Suprapubic skin (tissue), 4 donors: ENCODE measurements at regions not wholly inside any gene's neighbourhood (a gene's known extent, or its start where the extent isn't known, plus 50 kb on each side); places are given as distances from the start of the nearest gene placed in this dataset.

Experiments used
- DNase-seq, 2 donors: peaks; one replicate each; pipeline ENCODE4 v3.0.0-alpha.2; 2019; ENCODE audit warnings: low spot score in 2 of 2
- H3K27ac ChIP-seq: fragments of 200-600 bp; sonication (generic); one replicate; pipeline ENCODE4 v1.5.1; 2019
- H3K27me3 ChIP-seq: fragments of 200-600 bp; sonication (generic); one replicate; pipeline ENCODE4 v1.5.1; 2019
- H3K36me3 ChIP-seq: fragments of 200-600 bp; sonication (generic); one replicate; pipeline ENCODE4 v1.5.1; 2019
- H3K4me1 ChIP-seq: fragments of 200-600 bp; sonication (generic); one replicate; pipeline ENCODE4 v1.5.1; 2019
- H3K4me3 ChIP-seq: fragments of 200-600 bp; sonication (generic); one replicate; pipeline ENCODE4 v1.5.1; 2019; ENCODE audit warnings: mild to moderate bottlenecking
- H3K9me3 ChIP-seq: fragments of 200-600 bp; sonication (generic); one replicate; pipeline ENCODE4 v1.5.1; 2019
- CTCF ChIP-seq, 2 donors: fragments of 200-600 bp in 1 of 2; fragments of 450-650 bp in 1 of 2; sonication (generic) in 1 of 2; IDR thresholded peaks; one replicate each; pipeline ENCODE4 v1.5.1; 2016 to 2019; ENCODE audit warnings: antibody characterized with exemption in 2 of 2, mild to moderate bottlenecking in 1 of 2, moderate library complexity in 1 of 2
- EP300 ChIP-seq: sonication (generic); formaldehyde crosslinking; IDR thresholded peaks from one replicate; pipeline ENCODE4 v1.6.1; 2017; ENCODE audit warnings: antibody characterized with exemption
- POLR2A ChIP-seq, 2 donors: fragments of 450-650 bp; IDR thresholded peaks; one replicate each; pipeline ENCODE4 v1.6.1; 2017; ENCODE audit warnings: antibody characterized with exemption in 2 of 2, mild to moderate bottlenecking in 2 of 2, moderate library complexity in 2 of 2
- POLR2AphosphoS5 ChIP-seq, 3 donors: sonication (generic); formaldehyde crosslinking; IDR thresholded peaks; one replicate each; pipeline ENCODE4 v1.6.1; 2017; ENCODE audit warnings: antibody characterized with exemption in 3 of 3
- WGBS: methylation state at CpG from one replicate; pipeline ENCODE4 v1.1.5; 2018; 5-methylcytosine and 5-hydroxymethylcytosine counted together

GRCh38 chr4:130714006-130714405 lies 1618.1 kb downstream of the C4orf33 start:
- Histone ChIP-seq H3K4me3 (no peak overlapping the region), H3K9me3 (no peaks in the 10 kb centered on the region), H3K27ac (no peak overlapping the region), H3K4me1 (no peaks in the 10 kb centered on the region), H3K36me3 (no peaks in the 10 kb centered on the region), H3K27me3 (no peaks in the 10 kb centered on the region)
- no peak for DNase-seq
- no peak for TF ChIP-seq EP300
- no peak for TF ChIP-seq POLR2AphosphoS5 (IDR thresholded peaks at IDR 0.05)
- TF ChIP-seq CTCF (IDR thresholded peaks at IDR 0.05), result no peak
- TF ChIP-seq POLR2A (IDR thresholded peaks at IDR 0.05), result no peak
- WGBS, result 93% methylated on average over 1 of the region's 1 CpG

GRCh38 chr4:130722361-130722760 lies 1626.4 kb downstream of the C4orf33 start:
- H3K9me3 ChIP-seq, result no peaks in the 10 kb centered on the region
- no peaks in the 10 kb centered on the region for H3K4me1 ChIP-seq
- DNase-seq, result no peak
- no peaks in the 10 kb centered on the region for H3K27me3 ChIP-seq
- H3K4me3 ChIP-seq, result no peak overlapping the region
- H3K27ac ChIP-seq, result no peak overlapping the region
- no peaks in the 10 kb centered on the region for H3K36me3 ChIP-seq
- TF ChIP-seq POLR2A (IDR thresholded peaks at IDR 0.05) (no peak), EP300 (no peak), CTCF (IDR thresholded peaks at IDR 0.05) (no peak), POLR2AphosphoS5 (IDR thresholded peaks at IDR 0.05) (no peak)

GRCh38 chr4:130736436-130737185 lies 1640.7 kb downstream of the C4orf33 start:
- no CpG with 5 or more reads among the region's 7 CpGs for WGBS

GRCh38 chr4:130738233-130738632 lies 1642.3 kb downstream of the C4orf33 start:
- no peak for DNase-seq
- 67% methylated on average over 3 of the region's 3 CpGs for WGBS
- Histone ChIP-seq H3K4me3 (no peak overlapping the region), H3K9me3 (no peaks in the 10 kb centered on the region), H3K27ac (no peak overlapping the region), H3K36me3 (no peaks in the 10 kb centered on the region), H3K4me1 (no peaks in the 10 kb centered on the region), H3K27me3 (no peaks in the 10 kb centered on the region)
- TF ChIP-seq CTCF (IDR thresholded peaks at IDR 0.05) (no peak), POLR2A (IDR thresholded peaks at IDR 0.05) (no peak), EP300 (no peak), POLR2AphosphoS5 (IDR thresholded peaks at IDR 0.05) (no peak)

More at GRCh38 chr4:130736436-130737185, 1640.7 kb downstream of the C4orf33 start:
- no peaks in the 10 kb centered on the region for H3K9me3 ChIP-seq
- H3K36me3 ChIP-seq, result no peaks in the 10 kb centered on the region
- H3K4me3 ChIP-seq, result no peak overlapping the region
- no peak for DNase-seq
- H3K27ac ChIP-seq, result no peak overlapping the region
- no peaks in the 10 kb centered on the region for H3K27me3 ChIP-seq
- TF ChIP-seq EP300 (no peak), POLR2AphosphoS5 (IDR thresholded peaks at IDR 0.05) (no peak), POLR2A (IDR thresholded peaks at IDR 0.05) (no peak), CTCF (IDR thresholded peaks at IDR 0.05) (no peak)
- no peaks in the 10 kb centered on the region for H3K4me1 ChIP-seq

GRCh38 chr4:130747842-130748241 lies 1651.9 kb downstream of the C4orf33 start:
- WGBS, result 21% methylated on average over 1 of the region's 1 CpG
- H3K4me1 ChIP-seq, result no peaks in the 10 kb centered on the region
- H3K36me3 ChIP-seq, result no peaks in the 10 kb centered on the region
- no peak for DNase-seq
- no peak overlapping the region for H3K27ac ChIP-seq
- no peaks in the 10 kb centered on the region for H3K9me3 ChIP-seq
- no peaks in the 10 kb centered on the region for H3K27me3 ChIP-seq
- TF ChIP-seq EP300, result no peak
- TF ChIP-seq CTCF (IDR thresholded peaks at IDR 0.05), result no peak
- TF ChIP-seq POLR2AphosphoS5 (IDR thresholded peaks at IDR 0.05), result no peak
- no peak for TF ChIP-seq POLR2A (IDR thresholded peaks at IDR 0.05)
- no peak overlapping the region for H3K4me3 ChIP-seq
